ENCODE measurements at regions not wholly inside any gene's neighbourhood (a gene's known extent, or its start where the extent isn't known, plus 50 kb on each side); places are given as distances from the start of the nearest gene placed in this dataset.

DNA sequence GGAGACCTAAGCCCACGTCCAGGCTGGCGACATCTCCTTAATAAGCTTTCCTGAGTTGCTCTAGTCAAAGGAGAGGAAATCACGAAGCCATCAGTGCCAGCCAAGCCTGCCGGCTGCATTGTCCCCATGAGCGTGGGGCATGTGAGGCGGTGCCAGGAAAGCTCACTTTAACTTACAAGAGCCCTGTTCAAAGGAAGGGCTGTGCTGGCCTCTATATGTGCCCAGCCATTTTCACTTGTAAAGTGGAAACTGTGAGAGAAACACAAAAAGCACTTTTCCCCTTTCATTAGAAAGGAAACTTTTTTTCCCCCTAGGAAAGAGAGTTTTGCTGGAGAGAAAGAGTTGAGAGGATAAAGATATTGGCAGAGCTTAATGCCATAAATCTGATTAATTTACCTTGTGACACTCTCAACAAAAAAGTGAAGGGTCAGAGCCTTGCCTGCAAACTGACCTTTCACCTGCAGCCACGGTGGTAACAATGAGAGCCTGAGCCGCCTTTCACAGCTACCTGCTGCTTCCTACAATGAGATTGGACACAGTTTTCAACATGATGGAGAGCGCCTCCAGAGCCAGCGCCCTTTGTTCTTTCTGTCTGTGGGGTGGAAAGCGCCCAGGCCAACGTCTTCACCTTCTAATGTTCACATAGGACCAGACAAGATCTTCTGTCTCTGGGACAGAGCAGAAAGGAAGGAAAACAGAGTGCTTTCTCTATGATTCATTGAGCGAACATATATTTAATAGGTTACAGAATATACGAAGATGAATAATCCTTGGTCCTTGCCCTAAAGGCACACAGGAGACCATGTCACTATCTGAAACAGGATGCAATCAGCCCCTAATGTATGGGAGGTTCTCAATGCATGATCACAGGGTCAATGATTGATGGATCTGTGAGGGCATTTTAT is 233.1 kb upstream of the HES1 start:
- ATAC-seq (replicated peaks in 6 of 8), result peak in 5 of 8 experiments; percentile 72 to 93 (median 86)
- no peak overlapping the region for H3K4me3 ChIP-seq
- 0 to 93% (median 47%) methylated on average over 1 to 11 of the region's 14 CpGs; no CpG with 5 or more reads in 1 of the 10 experiments for WGBS, 10 experiments

DNA sequence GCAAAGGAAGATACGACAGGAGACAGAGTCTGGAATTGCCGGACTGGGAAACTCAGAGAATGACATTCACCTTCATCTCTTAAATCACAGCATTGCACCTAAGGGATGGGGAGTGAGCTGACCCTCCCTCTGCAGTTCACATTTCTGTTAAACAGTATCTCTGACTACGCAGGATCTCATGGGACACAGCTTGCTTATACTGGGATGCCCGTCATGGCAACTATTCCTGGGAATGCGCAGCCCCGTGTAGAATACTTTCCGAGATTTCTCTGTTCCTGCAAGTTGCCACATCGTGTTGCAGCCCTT is 232.5 kb upstream of the HES1 start:
- Histone ChIP-seq H3K27ac (peak overlapping the region; percentile 10 to 65), H3K4me1 (replicated peaks in 1 of 2) (peaks cover 33 to 37% of the 10 kb centered on the region in 2 donors), H3K4me3 (no peak overlapping the region)
- in situ Hi-C loops (cut with MboI; ENCODE audit: low pct_unique_long_range_greater_than_20kb in 2 of 9, low sequenced_read_pairs in 9 of 9, unreplicated experiment in 9 of 9), result no loop called here
- peak in 2 of 8 experiments; percentile 85 to 90 for ATAC-seq (replicated peaks in 6 of 8)
- WGBS, 10 experiments, result 28 to 100% (median 47%) methylated on average over 2 to 8 of the region's 8 CpGs; no CpG with 5 or more reads in 3 of the 10 experiments

More for the DNA sequence above, 233.1 kb upstream of the HES1 start:
- in situ Hi-C loops (cut with MboI; ENCODE audit: low pct_unique_long_range_greater_than_20kb in 2 of 9, low sequenced_read_pairs in 9 of 9, unreplicated experiment in 9 of 9), result no loop called here
- Histone ChIP-seq H3K4me1 (replicated peaks in 1 of 2) (peaks cover 34 to 38% of the 10 kb centered on the region in 2 donors), H3K27ac (peak overlapping the region; percentile 33 to 66)

DNA sequence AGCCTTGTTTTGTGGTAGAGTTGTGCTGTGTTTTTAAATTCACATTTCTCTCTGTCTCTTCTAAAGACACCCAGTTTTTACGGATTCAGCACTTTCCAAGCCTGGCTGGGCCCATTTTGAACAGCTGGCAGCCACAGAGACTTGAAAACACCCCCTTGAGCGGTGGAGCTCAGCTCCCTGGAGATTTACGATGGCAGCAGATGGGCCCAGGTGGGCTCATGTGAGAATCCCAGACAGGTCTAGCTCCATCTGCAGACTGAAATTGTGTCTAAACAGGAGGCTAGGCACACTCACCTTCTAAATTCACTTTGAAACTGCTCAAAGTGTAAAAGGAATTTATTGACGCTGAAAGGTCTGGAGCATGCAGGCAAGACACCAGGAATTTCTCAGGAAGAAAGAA is 232.0 kb upstream of the HES1 start:
- 20 to 100% (median 80%) methylated on average over 1 to 3 of the region's 4 CpGs; no CpG with 5 or more reads in 1 of the 10 experiments for WGBS, 10 experiments
- in situ Hi-C loops (cut with MboI; ENCODE audit: low pct_unique_long_range_greater_than_20kb in 2 of 9, low sequenced_read_pairs in 9 of 9, unreplicated experiment in 9 of 9), result no loop called here
- Histone ChIP-seq H3K4me1 (replicated peaks in 1 of 2) (peaks cover 31 to 34% of the 10 kb centered on the region in 2 donors), H3K27ac (peak overlapping the region; percentile 10 to 65), H3K4me3 (no peak overlapping the region)
- ATAC-seq (replicated peaks in 6 of 8), result peak in 4 of 8 experiments; percentile 9 to 39 (median 26)

- peaks cover 34 to 38% of the 10 kb centered on the region in 2 donors for H3K4me1 ChIP-seq (replicated peaks in 1 of 2)
- in situ Hi-C loops (cut with MboI; ENCODE audit: low pct_unique_long_range_greater_than_20kb in 2 of 9, low sequenced_read_pairs in 9 of 9, unreplicated experiment in 9 of 9), result no loop called here
- no peak overlapping the region for H3K27ac ChIP-seq
- no peak for ATAC-seq (replicated peaks in 6 of 8)
- whole genome bisulfite sequencing, 10 experiments, result 50 to 100% (median 83%) methylated on average over 1 to 14 of the region's 14 CpGs
- H3K4me3 ChIP-seq, result no peak overlapping the region
These were observed 230.2 kb upstream of the HES1 start for GRCh38 chr3:193905541-193906396.

DNA sequence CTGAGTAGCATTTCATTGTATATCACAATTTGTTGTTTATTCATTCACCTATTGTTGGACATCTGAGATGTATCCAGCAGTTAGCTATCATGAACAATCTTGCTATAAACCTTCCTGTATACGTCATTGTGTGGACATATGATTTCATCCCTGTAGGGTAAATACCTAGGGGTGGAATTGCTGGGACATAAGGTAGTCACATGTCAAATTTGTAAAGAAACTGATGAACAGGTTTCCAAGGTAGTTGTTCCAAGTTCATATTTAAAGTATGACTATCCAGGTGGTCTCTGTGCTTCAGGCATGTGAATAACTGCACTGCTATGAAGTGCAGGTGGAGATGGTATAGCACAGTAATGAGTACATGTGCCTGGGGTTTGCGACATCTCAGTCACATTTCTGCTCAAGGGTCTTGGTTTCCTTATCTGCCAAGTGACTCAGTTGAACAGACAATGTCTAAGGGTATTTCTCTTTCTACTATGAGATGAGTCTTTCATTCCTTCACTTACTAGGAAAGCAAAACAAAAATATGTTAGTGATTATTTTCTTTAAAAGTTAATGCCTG is 229.0 kb upstream of the HES1 start:
- H3K4me3 ChIP-seq, result no peak overlapping the region
- 80 to 100% (median 100%) methylated on average over 1 to 2 of the region's 2 CpGs; no CpG with 5 or more reads in 2 of the 10 experiments for WGBS, 10 experiments
- in situ Hi-C loops (cut with MboI; ENCODE audit: low pct_unique_long_range_greater_than_20kb in 2 of 9, low sequenced_read_pairs in 9 of 9, unreplicated experiment in 9 of 9), result no loop called here
- H3K4me1 ChIP-seq (replicated peaks in 1 of 2), result peaks cover 38 to 41% of the 10 kb centered on the region in 2 donors
- H3K27ac ChIP-seq, result no peak overlapping the region
- no peak for ATAC-seq (replicated peaks in 6 of 8)

GRCh38 chr3:193908181-193908744 is 227.7 kb upstream of the HES1 start:
- 75 to 100% (median 100%) methylated on average over 1 of the region's 1 CpG; no CpG with 5 or more reads in 5 of the 10 experiments for WGBS, 10 experiments
- H3K27ac ChIP-seq, result no peak overlapping the region
- no peak for ATAC-seq (replicated peaks in 6 of 8)
- no peak overlapping the region for H3K4me3 ChIP-seq
- peaks cover 25 to 28% of the 10 kb centered on the region in 2 donors for H3K4me1 ChIP-seq (replicated peaks in 1 of 2)
- in situ Hi-C loops (cut with MboI; ENCODE audit: low pct_unique_long_range_greater_than_20kb in 2 of 9, low sequenced_read_pairs in 9 of 9, unreplicated experiment in 9 of 9), result no loop called here

- in situ Hi-C loops (cut with MboI; ENCODE audit: low pct_unique_long_range_greater_than_20kb in 2 of 9, low sequenced_read_pairs in 9 of 9, unreplicated experiment in 9 of 9), result no loop called here
- H3K4me3 ChIP-seq, result no peak overlapping the region
- no peak for ATAC-seq (replicated peaks in 6 of 8)
- H3K4me1 ChIP-seq (replicated peaks in 1 of 2), result peaks cover 17 to 19% of the 10 kb centered on the region in 2 donors
- WGBS, 10 experiments, result 58 to 85% (median 80%) methylated on average over 1 to 2 of the region's 2 CpGs; no CpG with 5 or more reads in 7 of the 10 experiments
- no peak overlapping the region for H3K27ac ChIP-seq
These were observed 226.6 kb upstream of the HES1 start for GRCh38 chr3:193909387-193909786.

DNA sequence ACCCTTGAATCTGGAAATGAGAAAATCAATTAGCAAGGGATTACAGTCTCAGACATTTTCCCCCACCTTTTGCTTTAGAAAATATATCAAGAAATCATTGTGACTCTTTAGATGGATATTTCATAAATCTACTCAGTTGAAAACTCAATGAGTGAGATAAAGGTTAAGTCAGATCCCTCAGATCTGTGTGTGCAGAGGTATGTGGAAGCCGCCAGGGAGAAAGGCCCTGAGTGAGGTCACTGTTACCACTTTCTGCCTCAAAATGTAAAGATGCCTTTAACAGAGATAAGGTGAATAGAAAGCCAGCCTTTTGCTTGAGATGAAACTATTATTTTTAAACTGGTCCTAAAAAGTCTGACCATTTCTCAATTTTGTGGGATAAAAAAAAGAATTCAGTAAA is 225.6 kb upstream of the HES1 start:
- H3K4me1 ChIP-seq (replicated peaks in 1 of 2), result peaks cover 17 to 26% of the 10 kb centered on the region in 2 donors
- H3K27ac ChIP-seq, result no peak overlapping the region
- H3K4me3 ChIP-seq, result no peak overlapping the region
- in situ Hi-C loops (cut with MboI; ENCODE audit: low pct_unique_long_range_greater_than_20kb in 2 of 9, low sequenced_read_pairs in 9 of 9, unreplicated experiment in 9 of 9), result no loop called here
- 60 to 100% (median 100%) methylated on average over 1 of the region's 1 CpG; no CpG with 5 or more reads in 5 of the 10 experiments for WGBS, 10 experiments
- ATAC-seq (replicated peaks in 6 of 8), result no peak

GRCh38 chr3:193910886-193911738 is 224.8 kb upstream of the HES1 start:
- peaks cover 20 to 29% of the 10 kb centered on the region in 2 donors for H3K4me1 ChIP-seq (replicated peaks in 1 of 2)
- WGBS, 10 experiments, result 20 to 90% (median 80%) methylated on average over 1 to 8 of the region's 9 CpGs; no CpG with 5 or more reads in 1 of the 10 experiments
- no peak overlapping the region for H3K27ac ChIP-seq
- no peak overlapping the region for H3K4me3 ChIP-seq
- in situ Hi-C loops (cut with MboI; ENCODE audit: low pct_unique_long_range_greater_than_20kb in 2 of 9, low sequenced_read_pairs in 9 of 9, unreplicated experiment in 9 of 9), result no loop called here
- peak in 2 of 8 experiments; percentile 31 to 82 for ATAC-seq (replicated peaks in 6 of 8)

- no peak overlapping the region for H3K27ac ChIP-seq
- peaks cover 23 to 29% of the 10 kb centered on the region in 2 donors for H3K4me1 ChIP-seq (replicated peaks in 1 of 2)
- WGBS, 10 experiments, result 52 to 100% (median 86%) methylated on average over 2 to 9 of the region's 12 CpGs; no CpG with 5 or more reads in 1 of the 10 experiments
- in situ Hi-C loops (cut with MboI; ENCODE audit: low pct_unique_long_range_greater_than_20kb in 2 of 9, low sequenced_read_pairs in 9 of 9, unreplicated experiment in 9 of 9), result no loop called here
- no peak overlapping the region for H3K4me3 ChIP-seq
- no peak for ATAC-seq (replicated peaks in 6 of 8)
These were observed 224.1 kb upstream of the HES1 start for GRCh38 chr3:193911784-193912340.

- ATAC-seq (replicated peaks in 6 of 8), result no peak
- 0 to 67% (median 60%) methylated on average over 1 to 2 of the region's 2 CpGs; no CpG with 5 or more reads in 7 of the 10 experiments for WGBS, 10 experiments
- Histone ChIP-seq H3K4me1 (replicated peaks in 1 of 2) (peaks cover 24 to 29% of the 10 kb centered on the region in 2 donors), H3K27ac (no peak overlapping the region), H3K4me3 (no peak overlapping the region)
- in situ Hi-C loops (cut with MboI; ENCODE audit: low pct_unique_long_range_greater_than_20kb in 2 of 9, low sequenced_read_pairs in 9 of 9, unreplicated experiment in 9 of 9), result no loop called here
These were observed 223.2 kb upstream of the HES1 start for GRCh38 chr3:193912621-193913178.
